ENCODE measurements at regions not wholly inside any gene's neighbourhood (a gene's known extent, or its start where the extent isn't known, plus 50 kb on each side); places are given as distances from the start of the nearest gene placed in this dataset.

DNA sequence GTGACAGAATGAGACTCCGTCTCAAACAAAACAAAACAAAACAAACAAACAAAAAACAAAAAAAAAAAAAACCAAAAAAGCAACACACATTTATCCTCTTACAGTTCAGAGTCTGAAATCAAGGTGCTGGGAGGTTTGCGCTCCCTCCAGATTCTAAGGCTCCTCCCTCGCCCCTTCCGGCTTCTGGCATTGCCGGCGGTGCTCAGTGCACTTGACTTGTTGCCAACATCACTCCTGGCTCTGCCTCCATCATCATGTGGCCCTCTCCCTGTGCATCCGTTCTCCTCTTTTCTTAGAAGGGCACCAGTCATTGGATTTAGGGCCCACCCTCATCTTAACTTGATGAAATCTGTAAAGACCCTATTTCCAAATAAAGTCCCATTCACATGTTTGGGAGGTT lies 73.8 kb downstream of the RBFOX3 start:
- TF ChIP-seq, protein P1, sequence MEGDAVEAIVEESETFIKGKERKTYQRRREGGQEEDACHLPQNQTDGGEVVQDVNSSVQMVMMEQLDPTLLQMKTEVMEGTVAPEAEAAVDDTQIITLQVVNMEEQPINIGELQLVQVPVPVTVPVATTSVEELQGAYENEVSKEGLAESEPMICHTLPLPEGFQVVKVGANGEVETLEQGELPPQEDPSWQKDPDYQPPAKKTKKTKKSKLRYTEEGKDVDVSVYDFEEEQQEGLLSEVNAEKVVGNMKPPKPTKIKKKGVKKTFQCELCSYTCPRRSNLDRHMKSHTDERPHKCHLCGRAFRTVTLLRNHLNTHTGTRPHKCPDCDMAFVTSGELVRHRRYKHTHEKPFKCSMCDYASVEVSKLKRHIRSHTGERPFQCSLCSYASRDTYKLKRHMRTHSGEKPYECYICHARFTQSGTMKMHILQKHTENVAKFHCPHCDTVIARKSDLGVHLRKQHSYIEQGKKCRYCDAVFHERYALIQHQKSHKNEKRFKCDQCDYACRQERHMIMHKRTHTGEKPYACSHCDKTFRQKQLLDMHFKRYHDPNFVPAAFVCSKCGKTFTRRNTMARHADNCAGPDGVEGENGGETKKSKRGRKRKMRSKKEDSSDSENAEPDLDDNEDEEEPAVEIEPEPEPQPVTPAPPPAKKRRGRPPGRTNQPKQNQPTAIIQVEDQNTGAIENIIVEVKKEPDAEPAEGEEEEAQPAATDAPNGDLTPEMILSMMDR (IDR thresholded peaks at IDR 0.05; ENCODE audit: poor library complexity, severe bottlenecking), result no peak
- no peak for TF ChIP-seq RAD21 (conservative IDR thresholded peaks at IDR 0.05)

Measured in neural cell (in vitro differentiated cells).